Cardiac muscle cell (in vitro differentiated cells and primary cell): ENCODE measurements at regions not wholly inside any gene's neighbourhood (a gene's known extent, or its start where the extent isn't known, plus 50 kb on each side); places are given as distances from the start of the nearest gene placed in this dataset.
A peak's percentile ranks its signal among the peaks of the same experiment; 100 is the strongest.

Experiments
- DNase-seq, 2 donors: peaks; one replicate each; pipeline versions ENCODE4 v3.0.0 to v3.0.0-alpha.2; 2010 to 2017; ENCODE audit warnings: low read depth in 1 of 2, low spot score in 1 of 2
- H3K27ac ChIP-seq: fragments of 200-600 bp; sonication (generic); 2 replicates; pipeline ENCODE4 v1.5.1; 2016
- H3K27me3 ChIP-seq: fragments of 200-600 bp; sonication (generic); 2 replicates; pipeline ENCODE4 v1.6.0; 2016; ENCODE audit warnings: control low read depth
- H3K36me3 ChIP-seq: fragments of 200-600 bp; sonication (generic); 2 replicates; pipeline ENCODE4 v1.5.1; 2016; ENCODE audit warnings: control low read depth
- H3K4me1 ChIP-seq: fragments of 200-600 bp; sonication (generic); 2 replicates; pipeline ENCODE4 v1.8.1; 2017; ENCODE audit warnings: low read depth, mild to moderate bottlenecking, mixed run types
- H3K4me3 ChIP-seq: fragments of 200-600 bp; sonication (generic); 2 replicates; pipeline ENCODE4 v1.5.1; 2016; ENCODE audit warnings: mild to moderate bottlenecking
- H3K9me3 ChIP-seq: fragments of 200-600 bp; sonication (generic); 2 replicates; pipeline ENCODE4 v1.5.1; 2017; ENCODE audit warnings: low read depth, mild to moderate bottlenecking, control low read depth
- CTCF ChIP-seq: IDR thresholded peaks from 2 replicates; pipeline ENCODE4 v1.5.1; 2012; ENCODE audit warnings: low read depth, mild to moderate bottlenecking, low read length

DNA sequence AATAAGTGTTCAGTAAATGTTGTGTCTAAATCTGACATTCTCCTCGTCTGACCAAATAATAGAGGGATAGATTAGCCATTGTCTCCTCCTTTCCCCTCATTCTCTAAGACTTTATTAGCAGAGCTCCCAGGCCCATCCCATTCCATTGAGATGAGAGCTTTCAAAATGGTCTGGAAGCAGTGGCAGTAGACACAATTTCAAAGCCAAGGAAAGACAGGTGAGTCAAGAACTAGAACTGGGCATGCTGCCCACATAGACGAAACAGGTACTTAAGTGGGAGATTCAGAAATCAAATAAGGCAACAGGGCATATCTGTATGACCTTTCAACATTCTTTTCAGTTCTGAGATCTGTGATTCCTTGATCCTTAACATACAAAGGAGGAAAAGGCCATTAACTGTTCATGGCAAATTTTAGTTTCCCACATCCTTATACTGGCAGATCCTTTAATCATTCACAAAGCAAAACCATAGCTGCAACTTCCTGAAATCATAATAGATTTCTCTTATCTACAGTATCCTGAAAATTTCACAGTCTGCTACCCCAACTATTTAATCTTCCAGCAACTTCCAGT, 96.6 kb upstream of the KCNA4 start:
- Histone ChIP-seq H3K9me3 (no peaks in the 10 kb centered on the region), H3K27me3 (peaks cover 9% of the 10 kb centered on the region), H3K4me3 (no peak overlapping the region), H3K36me3 (no peaks in the 10 kb centered on the region), H3K27ac (no peak overlapping the region), H3K4me1 (no peaks in the 10 kb centered on the region)
- DNase-seq, result no peak
- no peak for TF ChIP-seq CTCF

DNA sequence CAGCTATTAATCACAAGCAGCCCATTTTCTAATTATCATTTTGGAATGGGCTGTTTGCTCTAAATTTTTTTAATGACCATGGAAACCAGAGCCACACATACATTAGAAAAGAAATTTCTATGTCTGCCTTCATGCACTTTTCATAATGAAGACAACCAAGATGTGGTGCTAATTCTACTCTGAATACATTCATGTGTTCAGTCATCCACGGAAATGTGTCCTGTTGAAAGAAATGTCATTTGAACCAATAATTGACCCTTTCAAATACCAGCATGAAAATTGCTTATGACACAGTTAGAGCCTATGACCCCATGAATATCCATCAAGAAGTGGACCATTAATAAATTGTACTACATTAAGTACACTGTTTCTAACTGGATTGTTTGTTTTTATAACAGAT, 99.7 kb upstream of the KCNA4 start:
- Histone ChIP-seq H3K4me3 (no peak overlapping the region), H3K27ac (no peak overlapping the region), H3K36me3 (no peaks in the 10 kb centered on the region), H3K4me1 (no peaks in the 10 kb centered on the region), H3K27me3 (peaks cover 7% of the 10 kb centered on the region), H3K9me3 (no peaks in the 10 kb centered on the region)
- no peak for DNase-seq
- no peak for TF ChIP-seq CTCF

- Histone ChIP-seq H3K9me3 (no peaks in the 10 kb centered on the region), H3K27ac (no peak overlapping the region), H3K4me3 (no peak overlapping the region), H3K27me3 (peaks cover 3% of the 10 kb centered on the region), H3K4me1 (no peaks in the 10 kb centered on the region), H3K36me3 (no peaks in the 10 kb centered on the region)
- no peak for TF ChIP-seq CTCF
- no peak for DNase-seq
Measured at GRCh38 chr11:30120045-30120589, 103.3 kb upstream of the KCNA4 start.

DNA sequence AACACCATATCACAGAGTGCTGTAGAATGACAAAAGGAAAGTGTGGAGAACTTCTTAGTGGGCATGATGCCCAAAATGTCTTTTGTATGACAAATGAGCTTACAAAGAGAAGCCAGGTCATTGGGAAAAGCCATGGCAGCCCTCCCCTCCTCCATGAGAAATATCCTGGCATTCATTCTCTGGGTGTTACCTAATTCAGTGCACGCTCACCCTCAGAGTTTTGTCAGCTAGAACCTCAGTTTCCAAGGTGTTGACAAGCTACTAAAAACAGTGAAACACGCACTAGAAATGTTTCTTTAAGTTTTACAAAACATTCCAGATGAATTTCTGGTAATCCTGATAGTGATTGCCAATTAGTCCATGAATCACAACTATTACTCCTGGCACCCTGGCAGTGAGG, 105.4 kb upstream of the FSHB start:
- no peaks in the 10 kb centered on the region for H3K27me3 ChIP-seq
- no peaks in the 10 kb centered on the region for H3K9me3 ChIP-seq
- H3K27ac ChIP-seq, result no peak overlapping the region
- no peak overlapping the region for H3K4me3 ChIP-seq
- no peak for TF ChIP-seq CTCF
- DNase-seq, result peak in 1 of 2 donors; percentile 10
- peaks cover 11% of the 10 kb centered on the region for H3K4me1 ChIP-seq
- no peaks in the 10 kb centered on the region for H3K36me3 ChIP-seq

GRCh38 chr11:30128269-30128932, 102.4 kb upstream of the FSHB start:
- Histone ChIP-seq H3K4me1 (peaks cover 11% of the 10 kb centered on the region), H3K27me3 (no peaks in the 10 kb centered on the region), H3K4me3 (no peak overlapping the region), H3K36me3 (no peaks in the 10 kb centered on the region), H3K9me3 (no peaks in the 10 kb centered on the region), H3K27ac (no peak overlapping the region)
- peak; percentile 77 for TF ChIP-seq CTCF
- DNase-seq, result peak; percentile 56 to 63
